HG03442 (cell line): ENCODE measurements at regions not wholly inside any gene's neighbourhood (a gene's known extent, or its start where the extent isn't known, plus 50 kb on each side); places are given as distances from the start of the nearest gene placed in this dataset.

Experiments
- ATAC-seq: cut with Tn5 transposase; IDR thresholded peaks from one replicate; pipeline ENCODE4 v1.9.1; 2021; ENCODE audit warnings: mild to moderate bottlenecking, moderate library complexity; ENCODE audit not compliant: unreplicated experiment

GRCh38 chr3:69445498-69445897, 59.6 kb upstream of the FRMD4B start:
- no peak for ATAC-seq

- ATAC-seq = no peak
Observed at GRCh38 chr3:69445024-69445423, 59.1 kb upstream of the FRMD4B start.

- ATAC-seq = no peak
Observed at GRCh38 chr3:69443457-69443920, 57.6 kb upstream of the FRMD4B start.

GRCh38 chr3:69442771-69443311, 57.0 kb upstream of the FRMD4B start:
- ATAC-seq = peak; percentile 58

- no peak for ATAC-seq
Observed at GRCh38 chr3:69441732-69442131, 55.8 kb upstream of the FRMD4B start.

GRCh38 chr3:69441040-69441439, 55.2 kb upstream of the FRMD4B start:
- ATAC-seq = no peak

GRCh38 chr3:69439643-69440270, 53.9 kb upstream of the FRMD4B start:
- no peak for ATAC-seq

- ATAC-seq = no peak
Observed at GRCh38 chr3:69438476-69438875, 52.6 kb upstream of the FRMD4B start.

GRCh38 chr3:69435274-69436265, 49.7 kb upstream of the FRMD4B start:
- ATAC-seq = peak; percentile 66
